Fibroblast of mammary gland (primary cell): ENCODE measurements at regions not wholly inside any gene's neighbourhood (a gene's known extent, or its start where the extent isn't known, plus 50 kb on each side); places are given as distances from the start of the nearest gene placed in this dataset.
A peak's percentile ranks its signal among the peaks of the same experiment; 100 is the strongest.

Experiments
- DNase-seq: peaks from one replicate; pipeline ENCODE4 v3.0.0-alpha.2; 2010; ENCODE audit warnings: low read depth
- H3K4me3 ChIP-seq: 2 replicates; pipeline ENCODE4 v1.5.1; 2011; ENCODE audit warnings: low read depth, mild to moderate bottlenecking, low read length, moderate library complexity; ENCODE audit not compliant: control insufficient read depth
- TF ChIP-seq, protein P1 (sequence below): conservative IDR thresholded peaks from 2 replicates; pipeline ENCODE4 v1.5.1; 2011; ENCODE audit warnings: low read depth, low read length, inconsistent platforms; ENCODE audit not compliant: control insufficient read depth, insufficient read depth

DNA sequence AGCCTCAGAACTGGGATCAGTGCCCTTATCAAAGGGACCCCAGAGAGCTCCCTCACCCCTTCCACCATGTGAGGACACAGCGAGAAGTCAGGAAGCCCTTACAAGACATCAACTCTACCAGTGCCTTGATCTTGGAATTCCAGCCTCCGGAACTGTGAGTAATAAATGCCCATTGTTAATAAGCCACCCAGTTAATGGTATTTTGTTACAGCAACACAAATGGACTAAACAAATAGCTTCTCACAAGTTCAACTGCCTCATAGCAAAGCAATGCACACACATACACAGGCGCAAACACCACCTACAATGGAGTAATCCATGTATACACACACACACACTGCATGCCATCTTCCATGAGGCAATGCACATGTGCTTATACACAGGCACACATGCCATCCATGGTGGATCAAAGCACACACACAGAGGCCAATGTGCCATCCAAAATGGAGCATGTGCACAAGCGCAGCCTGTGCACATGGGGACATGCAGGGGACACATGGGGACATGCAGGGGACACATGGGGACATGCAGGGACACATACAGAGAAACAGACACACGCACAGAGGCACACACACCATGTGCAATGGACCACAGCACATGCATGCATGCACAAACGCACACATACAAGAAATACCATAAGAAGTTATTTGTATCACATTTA is 137.6 kb upstream of the TBL1X start:
- no peak overlapping the region for H3K4me3 ChIP-seq
- no peak for DNase-seq
- TF ChIP-seq, protein P1, sequence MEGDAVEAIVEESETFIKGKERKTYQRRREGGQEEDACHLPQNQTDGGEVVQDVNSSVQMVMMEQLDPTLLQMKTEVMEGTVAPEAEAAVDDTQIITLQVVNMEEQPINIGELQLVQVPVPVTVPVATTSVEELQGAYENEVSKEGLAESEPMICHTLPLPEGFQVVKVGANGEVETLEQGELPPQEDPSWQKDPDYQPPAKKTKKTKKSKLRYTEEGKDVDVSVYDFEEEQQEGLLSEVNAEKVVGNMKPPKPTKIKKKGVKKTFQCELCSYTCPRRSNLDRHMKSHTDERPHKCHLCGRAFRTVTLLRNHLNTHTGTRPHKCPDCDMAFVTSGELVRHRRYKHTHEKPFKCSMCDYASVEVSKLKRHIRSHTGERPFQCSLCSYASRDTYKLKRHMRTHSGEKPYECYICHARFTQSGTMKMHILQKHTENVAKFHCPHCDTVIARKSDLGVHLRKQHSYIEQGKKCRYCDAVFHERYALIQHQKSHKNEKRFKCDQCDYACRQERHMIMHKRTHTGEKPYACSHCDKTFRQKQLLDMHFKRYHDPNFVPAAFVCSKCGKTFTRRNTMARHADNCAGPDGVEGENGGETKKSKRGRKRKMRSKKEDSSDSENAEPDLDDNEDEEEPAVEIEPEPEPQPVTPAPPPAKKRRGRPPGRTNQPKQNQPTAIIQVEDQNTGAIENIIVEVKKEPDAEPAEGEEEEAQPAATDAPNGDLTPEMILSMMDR: no peak

DNA sequence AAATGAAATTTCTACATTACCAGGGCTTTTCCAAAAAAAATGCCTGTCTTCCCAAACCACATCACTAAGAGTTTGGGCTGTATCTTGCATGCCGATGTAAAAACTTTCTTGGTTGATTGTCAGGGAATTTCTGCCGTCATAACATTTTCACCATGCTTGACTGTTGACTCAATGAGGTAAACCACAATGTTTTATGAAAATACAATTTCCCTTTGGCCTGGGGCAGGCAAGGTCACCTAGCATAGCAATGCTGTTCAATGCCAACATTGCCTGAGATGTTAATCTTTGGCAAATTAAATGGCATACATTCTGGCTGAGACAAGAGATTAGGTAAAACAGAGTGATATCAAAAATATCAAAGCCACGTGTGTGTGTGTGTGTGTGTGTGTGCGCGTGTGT is 137.1 kb upstream of the TBL1X start:
- peak; percentile 75 for DNase-seq
- TF ChIP-seq, protein P1: no peak
- H3K4me3 ChIP-seq: no peak overlapping the region

DNA sequence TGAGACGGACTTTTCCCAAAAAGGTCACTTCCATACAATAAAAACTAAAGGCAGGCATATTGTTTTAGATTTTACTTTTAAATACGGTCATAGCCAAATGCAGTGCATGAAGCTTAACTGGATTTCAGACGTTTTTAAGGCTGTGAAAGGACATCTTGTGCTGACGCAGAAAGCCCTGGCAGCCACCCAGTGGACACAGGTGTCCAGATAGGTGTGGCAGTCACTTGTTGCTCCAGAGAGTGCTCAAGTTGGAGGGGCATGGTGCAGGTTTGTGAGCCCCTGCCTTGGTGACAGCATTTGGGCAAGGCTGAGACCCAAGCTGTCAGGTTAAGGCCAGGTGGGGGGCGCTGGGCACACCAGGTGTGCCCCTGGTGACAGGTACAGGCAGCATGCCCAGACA is 135.8 kb upstream of the TBL1X start:
- H3K4me3 ChIP-seq: no peak overlapping the region
- no peak for DNase-seq
- TF ChIP-seq, protein P1: no peak

DNA sequence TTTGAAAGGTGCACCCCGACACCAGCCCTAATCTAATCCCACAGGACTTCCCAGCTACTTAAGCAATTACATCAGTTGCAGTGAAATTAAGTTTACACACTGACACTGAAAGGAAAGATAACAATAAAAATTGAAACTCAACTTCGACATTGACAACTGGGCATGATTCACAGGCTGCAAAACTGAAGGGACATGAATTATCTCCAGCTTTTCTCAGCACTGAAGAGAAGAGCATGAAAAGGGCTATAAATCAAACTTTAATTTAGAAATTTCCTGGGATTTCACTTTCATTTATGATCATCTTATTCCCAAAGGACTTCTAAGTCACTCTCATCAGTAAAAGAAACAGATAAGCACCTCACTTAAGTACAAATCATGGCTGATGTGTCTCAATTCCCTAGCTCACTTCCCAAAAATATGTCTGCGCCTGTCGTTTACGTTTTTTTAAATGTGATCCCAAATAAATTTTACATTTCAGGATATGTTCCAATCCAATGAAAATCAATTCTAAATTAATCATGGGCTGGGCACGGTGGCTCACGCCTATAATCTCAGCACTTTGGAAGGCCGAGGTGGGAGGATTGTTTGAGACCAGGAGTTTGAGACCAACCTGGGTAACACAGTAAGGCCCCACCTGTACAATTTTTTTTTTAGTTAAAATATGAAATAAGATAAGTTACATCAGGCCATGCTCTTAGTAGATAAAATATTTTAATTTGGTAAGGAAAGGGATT is 134.4 kb upstream of the TBL1X start:
- DNase-seq: no peak
- TF ChIP-seq, protein P1: no peak
- no peak overlapping the region for H3K4me3 ChIP-seq

DNA sequence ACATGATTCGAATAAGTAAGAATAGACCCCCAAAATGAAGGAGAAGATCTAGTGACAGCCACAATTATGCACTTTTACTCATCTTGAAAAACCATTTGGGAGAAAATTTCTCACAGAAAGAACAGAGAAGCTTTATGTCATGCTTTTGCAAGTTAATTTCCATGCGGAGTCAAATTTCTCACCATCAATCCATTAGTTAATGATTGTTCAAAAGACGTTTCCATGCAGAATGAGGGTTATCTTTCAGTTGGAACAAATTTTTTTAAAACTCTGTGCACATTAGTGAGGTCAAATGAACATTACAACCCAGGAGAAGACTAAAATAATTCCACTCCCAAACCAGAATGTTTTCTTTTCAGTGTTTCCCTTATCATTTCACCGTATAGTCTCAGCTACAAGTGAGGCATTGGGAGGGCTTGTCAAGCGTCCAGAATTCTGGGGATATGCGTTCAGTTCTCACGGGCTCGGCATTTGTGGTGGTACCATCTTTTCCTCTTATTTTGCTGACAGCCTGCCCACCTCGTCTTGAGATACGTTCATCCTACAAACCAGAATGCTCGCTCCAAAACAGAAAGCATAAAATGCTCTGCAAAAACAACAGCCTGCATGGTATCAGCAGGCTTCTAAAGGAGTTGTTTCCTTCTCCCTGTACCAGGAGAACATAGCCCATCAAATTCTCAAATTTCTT is 130.8 kb upstream of the TBL1X start:
- DNase-seq: no peak
- H3K4me3 ChIP-seq: no peak overlapping the region
- TF ChIP-seq, protein P1: no peak

DNA sequence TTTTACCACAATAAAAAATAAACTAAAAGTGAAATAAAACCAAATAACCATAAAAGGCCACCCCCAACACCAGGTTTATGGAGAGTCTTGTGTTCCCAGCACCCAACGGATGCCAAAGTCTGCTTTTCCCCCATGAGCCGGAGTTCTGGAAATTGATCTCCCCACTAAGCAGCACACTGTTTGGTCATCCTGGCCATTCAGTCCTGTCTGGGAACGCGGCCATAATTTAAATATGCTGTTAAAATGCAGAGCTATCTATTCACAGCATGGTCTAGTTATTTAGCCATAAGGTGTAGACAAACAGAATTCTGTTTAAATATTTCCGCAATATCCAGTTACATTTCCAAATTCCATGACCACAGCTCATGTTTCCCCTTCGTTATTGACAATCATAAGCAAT is 129.6 kb upstream of the TBL1X start:
- TF ChIP-seq, protein P1: no peak
- DNase-seq: no peak
- no peak overlapping the region for H3K4me3 ChIP-seq
